ENCODE measurements at regions not wholly inside any gene's neighbourhood (a gene's known extent, or its start where the extent isn't known, plus 50 kb on each side); places are given as distances from the start of the nearest gene placed in this dataset.
"Not testable (repeated sequence)": the region's sequence is repeated elsewhere in the genome, so short reads cannot be mapped to it uniquely, and the experiment has no call there.

DNA sequence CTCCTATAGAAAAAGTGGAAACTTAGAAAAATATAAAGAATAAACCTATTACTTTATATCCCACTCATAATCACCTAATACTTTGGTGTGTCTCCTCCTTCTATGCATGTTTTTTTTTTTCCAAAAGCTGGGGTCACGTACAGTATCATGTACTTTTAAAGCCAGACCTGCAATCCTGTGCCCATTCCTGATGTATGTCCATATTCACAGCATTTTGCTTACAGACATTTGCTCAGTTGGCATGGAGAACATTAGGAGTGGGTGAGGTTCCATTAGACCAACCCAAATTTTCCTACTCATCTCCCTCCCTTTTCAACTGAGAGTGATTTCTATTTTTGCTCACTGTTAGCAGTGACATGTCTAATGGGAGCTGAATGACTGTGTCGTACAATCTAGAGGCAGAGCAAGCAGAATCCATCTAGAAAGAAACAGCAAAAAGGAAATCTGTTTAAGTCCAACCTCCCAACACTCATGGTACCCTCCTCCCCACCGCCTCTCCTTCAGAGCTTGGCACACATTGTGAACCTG lies 195.6 kb upstream of the KLF3 start:
- DNase-seq (ENCODE audit: low read depth in 2 of 2), result no peak

GRCh38 chr4:38469410-38469809 lies 194.6 kb upstream of the KLF3 start:
- no peak for DNase-seq (ENCODE audit: low read depth in 2 of 2)

GRCh38 chr4:38470735-38471262 lies 193.2 kb upstream of the KLF3 start:
- DNase-seq (ENCODE audit: low read depth in 2 of 2), result no peak

- DNase-seq (ENCODE audit: low read depth in 2 of 2), result no peak
Measured at GRCh38 chr4:38482696-38483095, 181.3 kb upstream of the KLF3 start.

GRCh38 chr4:38483628-38484027 lies 180.4 kb upstream of the KLF3 start:
- DNase-seq (ENCODE audit: low read depth in 2 of 2), result not testable (repeated sequence)

GRCh38 chr4:38489011-38489861 lies 174.8 kb upstream of the KLF3 start:
- no peak for DNase-seq (ENCODE audit: low read depth in 2 of 2)

DNA sequence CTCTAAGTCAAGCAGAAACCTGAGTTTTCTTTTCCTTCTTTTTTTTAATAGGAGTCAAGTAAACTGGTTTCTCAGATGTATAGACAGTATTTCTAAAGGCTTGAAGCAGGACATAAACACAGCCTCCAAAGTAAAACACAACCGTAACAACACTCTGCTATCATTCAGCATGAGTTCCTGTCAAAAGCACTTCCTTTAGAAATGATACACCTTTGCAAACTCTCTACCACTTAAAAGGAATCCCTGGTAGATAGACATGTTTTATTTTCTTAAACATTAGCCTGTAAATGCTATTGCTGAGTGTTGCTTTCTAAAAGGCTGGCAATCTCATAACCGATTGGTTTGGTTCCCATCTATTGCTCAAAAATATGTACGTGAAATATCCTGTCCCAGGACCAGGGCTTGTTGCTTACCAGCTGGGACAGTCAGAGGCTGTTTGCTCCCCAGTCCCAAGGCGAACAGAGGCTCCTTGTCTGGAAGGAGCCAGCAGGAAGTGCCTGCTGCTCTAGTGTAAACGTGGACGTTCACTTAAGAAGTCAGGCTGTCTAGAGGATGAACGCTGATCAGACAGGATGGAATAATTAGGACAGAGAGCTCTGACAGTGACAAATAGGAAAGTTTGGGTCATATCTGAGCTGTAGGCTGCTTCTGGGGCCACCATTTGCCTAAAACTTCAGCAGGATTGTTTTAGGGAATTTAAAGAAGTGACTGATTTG lies 173.9 kb upstream of the KLF3 start:
- no peak for DNase-seq (ENCODE audit: low read depth in 2 of 2)

GRCh38 chr4:38490753-38491446 lies 173.1 kb upstream of the KLF3 start:
- DNase-seq (ENCODE audit: low read depth in 2 of 2), result no peak

DNA sequence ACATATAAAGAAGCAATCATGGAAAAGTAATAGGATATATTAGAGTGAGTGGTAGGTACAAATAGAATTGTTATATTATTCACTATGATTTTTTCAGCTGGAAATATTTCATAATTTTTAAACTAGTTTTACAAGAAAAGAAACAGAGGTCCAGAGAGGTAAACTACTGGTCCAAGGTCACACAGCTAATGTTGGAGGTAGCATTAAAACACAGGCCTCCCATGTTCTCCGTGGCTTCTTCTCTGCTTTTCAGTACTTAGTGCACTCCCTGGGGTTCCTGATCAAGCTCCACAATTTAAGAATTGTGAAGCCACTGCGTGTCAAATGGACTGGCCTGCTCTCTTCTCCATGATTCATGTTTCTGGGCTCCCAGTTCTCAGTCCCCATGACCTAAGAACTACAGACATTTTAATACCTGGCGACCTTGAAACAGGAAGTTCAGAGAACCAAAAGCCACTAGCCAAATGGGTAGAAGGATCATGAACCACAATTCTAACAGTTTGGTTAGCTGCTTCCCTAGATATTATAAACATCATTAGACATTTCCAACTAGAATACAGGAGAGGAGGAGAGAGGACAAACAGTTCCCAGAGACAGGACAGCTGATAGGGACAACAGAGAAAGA lies 172.0 kb upstream of the KLF3 start:
- no peak for DNase-seq (ENCODE audit: low read depth in 2 of 2)

- DNase-seq (ENCODE audit: low read depth in 2 of 2), result no peak
Measured at GRCh38 chr4:38493066-38493465, 170.9 kb upstream of the KLF3 start.

DNA sequence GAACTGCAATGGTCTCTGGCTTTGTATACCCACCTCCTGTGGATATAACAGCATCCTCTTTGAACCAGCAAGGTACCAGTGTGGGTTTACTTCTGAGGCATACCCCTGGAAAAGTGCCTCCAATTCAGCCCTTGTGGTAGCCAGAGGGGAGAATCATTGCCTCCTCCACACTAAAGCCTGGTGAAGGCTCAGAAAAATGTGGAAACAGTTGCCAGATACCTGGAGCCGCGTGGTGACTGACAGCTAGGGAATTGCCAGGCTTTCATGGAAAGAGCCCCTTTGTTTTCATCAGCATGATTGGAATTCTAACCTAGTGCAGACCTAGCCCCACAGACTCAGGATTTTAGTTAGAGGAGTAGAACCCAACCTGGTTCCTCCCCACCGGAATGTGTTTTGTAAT lies 168.6 kb upstream of the KLF3 start:
- no peak for DNase-seq (ENCODE audit: low read depth in 2 of 2)

DNA sequence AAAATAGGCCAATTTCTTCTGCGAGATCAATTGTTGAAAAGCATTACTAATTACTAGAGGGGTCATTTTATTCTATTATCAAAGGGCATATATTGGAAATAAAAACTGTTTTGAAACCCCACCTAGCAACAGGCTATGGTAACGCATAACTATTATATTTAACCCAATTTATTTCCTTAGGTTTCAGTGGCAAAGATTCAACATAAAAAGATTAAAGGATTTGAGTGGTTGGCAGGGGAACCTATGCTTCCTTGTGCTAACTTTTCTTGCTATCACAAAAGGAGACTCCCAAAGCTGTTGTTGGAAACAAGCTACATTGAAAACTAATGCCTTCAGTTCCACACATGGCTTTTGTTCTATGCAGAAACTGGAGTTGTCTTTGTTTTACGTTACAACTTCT lies 166.9 kb upstream of the KLF3 start:
- no peak for DNase-seq (ENCODE audit: low read depth in 2 of 2)

GRCh38 chr4:38499101-38499500 lies 164.9 kb upstream of the KLF3 start:
- no peak for DNase-seq (ENCODE audit: low read depth in 2 of 2)

- no peak for DNase-seq (ENCODE audit: low read depth in 2 of 2)
Measured at GRCh38 chr4:38500433-38500832, 163.6 kb upstream of the KLF3 start.

DNA sequence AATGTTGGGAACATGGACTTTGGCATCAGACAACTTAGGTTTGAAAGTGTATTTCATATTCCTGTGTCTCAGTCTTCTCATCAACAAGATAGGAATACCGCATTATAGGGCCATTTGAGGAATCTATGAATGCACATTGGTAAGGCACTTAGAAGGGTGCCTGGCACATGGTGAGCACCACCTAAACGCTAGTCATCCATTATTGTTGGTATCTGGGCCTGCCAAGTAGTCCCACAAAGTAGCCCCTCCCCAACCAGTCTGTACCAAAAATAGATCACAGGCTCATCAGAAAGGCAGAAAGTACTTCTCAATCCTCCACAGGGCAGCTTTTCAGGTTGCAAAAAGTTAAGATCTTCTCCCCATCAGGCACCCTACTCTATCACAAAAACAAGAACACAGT lies 162.3 kb upstream of the KLF3 start:
- no peak for DNase-seq (ENCODE audit: low read depth in 2 of 2)

DNA sequence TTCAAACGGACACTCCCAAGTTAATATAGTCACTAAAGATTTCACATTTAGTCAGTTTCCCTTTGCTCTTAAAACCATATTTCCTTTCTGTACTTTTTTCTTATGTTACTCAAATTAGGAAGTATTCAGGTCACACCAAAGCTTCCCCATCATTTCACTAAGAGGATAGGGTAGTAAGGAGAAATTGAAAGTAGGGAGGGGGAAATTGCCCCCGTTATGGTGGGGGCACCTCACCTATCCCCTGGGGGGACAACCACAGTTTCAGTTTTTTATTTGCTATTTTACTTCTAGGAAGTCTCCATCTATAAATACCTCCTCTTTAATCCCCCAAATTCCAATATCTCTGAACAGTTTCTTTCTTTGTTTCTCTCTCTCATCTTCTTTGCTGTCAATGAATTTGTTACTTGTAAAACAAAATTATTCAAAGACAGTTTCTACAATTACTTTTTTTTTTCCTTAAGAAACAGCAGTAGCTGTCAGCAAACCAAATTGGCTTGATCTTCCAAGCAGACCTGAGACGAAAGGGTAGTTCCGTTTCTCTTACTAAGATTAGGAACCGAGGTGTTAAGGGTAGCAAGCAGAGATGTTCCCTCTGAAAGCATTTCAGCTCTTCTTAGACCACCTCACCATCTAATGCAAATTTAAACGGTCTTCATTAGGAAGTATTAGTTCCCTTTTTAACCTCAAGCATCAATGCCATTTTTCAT lies 160.2 kb upstream of the KLF3 start:
- no peak for DNase-seq (ENCODE audit: low read depth in 2 of 2)

- no peak for DNase-seq (ENCODE audit: low read depth in 2 of 2)
Measured at GRCh38 chr4:38504396-38504715, 159.6 kb upstream of the KLF3 start.

GRCh38 chr4:38509551-38509950 lies 154.4 kb upstream of the KLF3 start:
- no peak for DNase-seq (ENCODE audit: low read depth in 2 of 2)

DNA sequence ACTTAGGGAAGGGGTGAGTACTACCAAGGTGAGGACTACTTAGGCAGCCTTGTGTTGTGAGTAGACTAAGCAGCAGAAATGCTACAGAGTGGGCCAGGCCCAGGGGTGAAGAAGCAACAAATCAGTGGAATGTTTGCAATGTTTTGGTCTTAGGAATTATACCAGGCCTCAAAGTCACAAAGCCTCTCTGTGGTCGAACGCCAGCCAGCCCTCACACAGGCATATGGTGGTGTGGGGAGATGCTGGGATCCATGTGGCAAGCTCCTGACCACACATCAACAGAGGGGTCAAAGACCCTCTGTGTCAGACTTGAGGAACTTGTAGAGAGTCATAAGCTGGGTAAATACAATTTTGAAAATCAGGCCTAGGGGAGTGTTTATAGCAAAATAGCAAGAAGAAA lies 153.8 kb upstream of the KLF3 start:
- no peak for DNase-seq (ENCODE audit: low read depth in 2 of 2)

DNA sequence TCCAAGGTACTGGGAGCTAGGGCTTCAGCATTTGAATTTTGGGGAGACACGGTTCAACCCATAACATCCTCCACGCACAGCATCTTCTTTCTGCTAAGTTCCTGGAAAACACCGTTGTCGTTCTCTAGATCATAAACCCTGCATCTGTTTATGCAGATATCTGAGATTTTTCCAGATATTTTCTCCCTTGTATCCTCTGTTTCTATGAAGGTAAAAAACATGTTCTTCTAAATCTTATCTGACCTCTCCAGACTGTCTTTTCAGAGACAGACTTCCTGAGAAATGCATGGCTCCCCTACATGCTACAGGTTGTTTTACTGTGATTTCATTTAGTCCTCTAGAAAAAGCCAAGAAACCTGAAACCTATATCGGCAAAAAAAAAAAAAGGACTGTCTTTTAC lies 152.3 kb upstream of the KLF3 start:
- DNase-seq (ENCODE audit: low read depth in 2 of 2), result no peak

- no peak for DNase-seq (ENCODE audit: low read depth in 2 of 2)
Measured at GRCh38 chr4:38512840-38513239, 151.2 kb upstream of the KLF3 start.

All from stimulated activated CD4-positive, alpha-beta T cell treated with anti-CD3 and anti-CD28 coated beads, Interleukin-4, amount 100 ng/mL, for 48 hours (primary cell).